Stomach (tissue), 8 donors: ENCODE measurements at regions not wholly inside any gene's neighbourhood (a gene's known extent, or its start where the extent isn't known, plus 50 kb on each side); places are given as distances from the start of the nearest gene placed in this dataset.

Source experiments
- DNase-seq, 2 donors: peaks; one replicate each; pipeline versions ENCODE4 v3.0.0 to v3.0.0-alpha.2; 2013 to 2019
- H3K27ac ChIP-seq, 5 donors: fragments of 200-600 bp in 4 of 5; sonication (generic) in 4 of 5; one replicate each; pipeline ENCODE4 v1.5.1; 2013 to 2019; ENCODE audit warnings: mild to moderate bottlenecking in 1 of 5, moderate library complexity in 1 of 5
- H3K27me3 ChIP-seq, 3 donors: fragments of 200-600 bp; sonication (generic); one replicate each; pipeline ENCODE4 v1.5.1; 2017 to 2019; ENCODE audit warnings: mixed run types in 1 of 3
- H3K36me3 ChIP-seq, 4 donors: fragments of 200-600 bp; sonication (generic); 1 replicate in 3 of 4; 2 replicates in 1 of 4; pipeline ENCODE4 v1.5.1; 2016 to 2019
- H3K4me1 ChIP-seq, 4 donors: fragments of 200-600 bp; sonication (generic); one replicate each; pipeline ENCODE4 v1.5.1; 2016 to 2019
- H3K4me3 ChIP-seq, 4 donors: fragments of 200-600 bp; sonication (generic) in 3 of 4; one replicate each; pipeline ENCODE4 v1.5.1; 2016 to 2019; ENCODE audit warnings: mild to moderate bottlenecking in 1 of 4
- H3K9me3 ChIP-seq, 4 donors: fragments of 200-600 bp; sonication (generic); one replicate each; pipeline ENCODE4 v1.5.1; 2016 to 2019
- EP300 ChIP-seq: sonication (generic); formaldehyde crosslinking; IDR thresholded peaks from one replicate; pipeline ENCODE4 v1.6.1; 2017; ENCODE audit warnings: antibody characterized with exemption
- POLR2A ChIP-seq, 4 donors: fragments of 450-650 bp; IDR thresholded peaks; one replicate each; pipeline ENCODE4 v1.6.1; 2016; ENCODE audit warnings: antibody characterized with exemption in 4 of 4, control low read depth in 2 of 4, mild to moderate bottlenecking in 1 of 4, moderate library complexity in 1 of 4
- POLR2AphosphoS5 ChIP-seq, 3 donors: sonication (generic); formaldehyde crosslinking; IDR thresholded peaks; one replicate each; pipeline ENCODE4 v1.6.1; 2016; ENCODE audit warnings: antibody characterized with exemption in 3 of 3
- WGBS, 5 donors: extraction: QIAGEN DNeasy Blood & Tissue Kit in 3 of 5; methylation state at CpG; one replicate each; pipeline versions ENCODE4 v1.1.5 to v1.1.7; 2013 to 2018; 5-methylcytosine and 5-hydroxymethylcytosine counted together
- intact Hi-C: fragments of 100-400 bp; cut with DNase I; formaldehyde crosslinking; loops from one replicate; pipeline ENCODE4 v1.15.1; 2023; ENCODE audit warnings: low total_unique reads
- TF ChIP-seq, protein P1 (sequence below), 7 experiments: fragments of 450-650 bp in 4 of 7; fragments of 200-600 bp in 3 of 7; sonication (generic) in 3 of 7; IDR thresholded peaks; one replicate each; pipeline ENCODE4 v1.5.1; 2016 to 2019; ENCODE audit warnings: antibody characterized with exemption in 7 of 7, control low read depth in 2 of 7, mild to moderate bottlenecking in 1 of 7
- donor health status: healthy with polysubstance abuse.
- donor health status: Bipolar disorder and iron deficiency.
- donor health status: healthy.

DNA sequence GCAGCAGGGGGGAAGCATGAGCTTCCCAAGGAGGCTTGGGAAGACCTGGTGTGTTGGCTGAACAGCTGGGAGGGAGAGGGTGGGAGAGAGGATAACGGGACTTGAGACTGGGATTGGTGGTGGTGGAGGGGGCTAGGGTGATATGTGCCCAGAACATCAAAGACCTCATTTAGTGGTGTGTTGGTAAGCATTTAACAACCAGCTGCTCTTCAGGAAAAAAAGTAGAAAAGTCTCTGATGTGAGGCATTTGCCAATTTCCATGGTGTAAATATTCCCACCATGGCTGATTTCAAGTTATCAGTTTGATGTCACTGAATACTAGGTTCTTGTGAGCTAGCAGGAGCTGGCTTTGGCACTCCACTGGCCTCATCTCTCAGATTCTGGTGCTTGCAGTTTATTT is 170.8 kb downstream of the MACROH2A1 start:
- WGBS, 5 donors: 81 to 100% (median 86%) methylated on average over 1 of the region's 1 CpG
- DNase-seq: no peak
- intact Hi-C loops: no loop called here
- TF ChIP-seq, protein P1, sequence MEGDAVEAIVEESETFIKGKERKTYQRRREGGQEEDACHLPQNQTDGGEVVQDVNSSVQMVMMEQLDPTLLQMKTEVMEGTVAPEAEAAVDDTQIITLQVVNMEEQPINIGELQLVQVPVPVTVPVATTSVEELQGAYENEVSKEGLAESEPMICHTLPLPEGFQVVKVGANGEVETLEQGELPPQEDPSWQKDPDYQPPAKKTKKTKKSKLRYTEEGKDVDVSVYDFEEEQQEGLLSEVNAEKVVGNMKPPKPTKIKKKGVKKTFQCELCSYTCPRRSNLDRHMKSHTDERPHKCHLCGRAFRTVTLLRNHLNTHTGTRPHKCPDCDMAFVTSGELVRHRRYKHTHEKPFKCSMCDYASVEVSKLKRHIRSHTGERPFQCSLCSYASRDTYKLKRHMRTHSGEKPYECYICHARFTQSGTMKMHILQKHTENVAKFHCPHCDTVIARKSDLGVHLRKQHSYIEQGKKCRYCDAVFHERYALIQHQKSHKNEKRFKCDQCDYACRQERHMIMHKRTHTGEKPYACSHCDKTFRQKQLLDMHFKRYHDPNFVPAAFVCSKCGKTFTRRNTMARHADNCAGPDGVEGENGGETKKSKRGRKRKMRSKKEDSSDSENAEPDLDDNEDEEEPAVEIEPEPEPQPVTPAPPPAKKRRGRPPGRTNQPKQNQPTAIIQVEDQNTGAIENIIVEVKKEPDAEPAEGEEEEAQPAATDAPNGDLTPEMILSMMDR (IDR thresholded peaks at IDR 0.05): no peak
- TF ChIP-seq EP300 (no peak), POLR2AphosphoS5 (IDR thresholded peaks at IDR 0.05) (no peak), POLR2A (IDR thresholded peaks at IDR 0.05) (no peak)
- Histone ChIP-seq H3K4me3 (no peak overlapping the region), H3K9me3 (no peaks in the 10 kb centered on the region), H3K4me1 (peaks cover 8 to 25% (median 17%) of the 10 kb centered on the region in 4 donors), H3K27me3 (no peaks in the 10 kb centered on the region), H3K27ac (no peak overlapping the region), H3K36me3 (no peaks in the 10 kb centered on the region)

DNA sequence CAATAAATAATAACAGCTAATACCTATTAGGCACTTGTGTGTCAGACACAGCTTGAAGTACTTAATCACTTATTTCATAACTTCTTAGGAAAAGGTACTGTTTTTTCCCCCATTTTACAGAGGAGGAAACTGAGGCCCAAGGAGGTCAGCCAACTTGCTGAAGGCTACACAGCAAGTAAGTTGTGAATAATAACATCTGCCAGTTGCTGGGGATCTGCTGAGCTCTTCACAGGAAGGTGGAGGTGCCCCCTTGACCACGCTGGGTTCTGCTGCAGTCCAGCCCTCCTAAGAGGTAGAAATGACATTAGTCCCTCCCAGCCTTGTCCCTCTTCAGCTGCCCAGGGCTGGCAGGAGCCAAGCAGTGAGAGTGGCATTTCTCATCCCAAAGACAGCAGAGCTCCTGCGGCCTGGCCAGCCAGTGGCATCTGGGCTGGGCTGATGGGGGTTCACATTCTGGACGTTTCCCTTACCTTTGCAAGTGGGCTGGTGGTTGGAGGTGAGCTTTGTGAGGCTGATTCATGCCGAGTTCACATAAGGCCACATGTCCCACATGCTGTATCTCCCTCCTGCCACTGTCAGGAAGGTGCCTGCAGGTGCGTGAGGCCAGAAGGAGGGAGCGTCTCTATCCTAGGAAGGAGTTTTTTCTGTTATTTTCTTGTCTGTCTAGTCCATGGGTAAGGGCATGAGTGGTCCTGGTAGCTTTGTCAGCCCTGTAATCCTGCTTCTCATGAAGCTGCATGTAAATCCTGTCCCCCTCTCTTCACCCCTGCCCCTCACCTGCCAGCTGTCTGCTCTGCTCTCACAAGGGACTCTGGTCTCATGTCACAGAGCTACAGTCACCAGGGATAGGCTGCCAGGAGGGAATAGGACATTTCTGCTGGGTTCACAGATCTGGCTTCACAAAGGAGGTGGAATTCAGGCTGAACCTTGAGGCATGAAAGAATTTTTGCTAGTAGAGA is 171.7 kb downstream of the MACROH2A1 start:
- H3K27me3 ChIP-seq: no peaks in the 10 kb centered on the region
- WGBS, 5 donors: 64 to 77% (median 73%) methylated on average over 6 of the region's 6 CpGs
- no peaks in the 10 kb centered on the region for H3K9me3 ChIP-seq
- H3K4me1 ChIP-seq: peaks cover 8 to 25% (median 14%) of the 10 kb centered on the region in 4 donors
- no peak overlapping the region for H3K4me3 ChIP-seq
- no peak for DNase-seq
- intact Hi-C loops: no loop called here
- H3K27ac ChIP-seq: no peak overlapping the region
- TF ChIP-seq, protein P1 (IDR thresholded peaks at IDR 0.05): no peak
- TF ChIP-seq EP300 (no peak), POLR2AphosphoS5 (IDR thresholded peaks at IDR 0.05) (no peak), POLR2A (IDR thresholded peaks at IDR 0.05) (no peak)
- H3K36me3 ChIP-seq: no peaks in the 10 kb centered on the region

DNA sequence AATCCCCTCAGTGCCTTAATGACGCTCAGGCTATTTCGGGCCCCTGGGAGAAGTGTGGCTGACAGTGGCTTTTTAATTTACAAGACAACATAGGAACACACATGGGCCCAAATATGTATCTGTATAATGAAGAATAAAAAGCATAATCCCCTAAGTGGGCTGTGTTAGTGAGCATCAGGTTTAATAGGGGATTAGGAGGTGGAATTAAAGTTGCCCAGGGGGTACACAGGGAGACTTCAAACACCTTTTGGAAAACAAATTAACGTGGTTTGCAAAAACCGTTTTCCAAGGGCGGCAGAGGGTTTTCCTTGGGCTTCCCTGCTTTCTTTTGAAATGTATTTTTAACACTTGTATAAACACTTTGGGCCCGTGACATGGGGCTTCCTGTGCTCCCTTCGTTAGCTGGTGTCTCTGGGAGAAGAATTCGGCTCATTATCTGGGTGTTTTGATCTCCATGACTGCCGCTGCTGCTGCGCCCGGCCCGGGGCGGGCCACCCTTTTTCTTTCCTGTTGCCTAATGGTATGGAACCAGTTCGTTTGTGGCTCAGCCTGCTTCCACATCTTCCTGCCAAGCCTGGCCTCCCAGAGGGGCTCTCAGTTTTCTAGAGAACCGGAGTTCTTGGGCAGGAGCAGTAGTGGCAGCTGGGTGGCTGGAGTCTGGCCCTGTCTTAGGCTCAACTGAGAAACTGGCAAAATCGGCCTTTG is 173.0 kb downstream of the MACROH2A1 start:
- Histone ChIP-seq H3K36me3 (no peaks in the 10 kb centered on the region), H3K4me3 (no peak overlapping the region), H3K27me3 (no peaks in the 10 kb centered on the region), H3K27ac (no peak overlapping the region), H3K4me1 (peaks cover 8 to 22% (median 13%) of the 10 kb centered on the region in 4 donors), H3K9me3 (no peaks in the 10 kb centered on the region)
- intact Hi-C loops: no loop called here
- TF ChIP-seq, protein P1 (IDR thresholded peaks at IDR 0.05): no peak
- TF ChIP-seq POLR2AphosphoS5 (IDR thresholded peaks at IDR 0.05) (no peak), POLR2A (IDR thresholded peaks at IDR 0.05) (no peak), EP300 (no peak)
- DNase-seq: no peak
- 49 to 63% (median 50%) methylated on average over 16 of the region's 16 CpGs for WGBS, 5 donors

DNA sequence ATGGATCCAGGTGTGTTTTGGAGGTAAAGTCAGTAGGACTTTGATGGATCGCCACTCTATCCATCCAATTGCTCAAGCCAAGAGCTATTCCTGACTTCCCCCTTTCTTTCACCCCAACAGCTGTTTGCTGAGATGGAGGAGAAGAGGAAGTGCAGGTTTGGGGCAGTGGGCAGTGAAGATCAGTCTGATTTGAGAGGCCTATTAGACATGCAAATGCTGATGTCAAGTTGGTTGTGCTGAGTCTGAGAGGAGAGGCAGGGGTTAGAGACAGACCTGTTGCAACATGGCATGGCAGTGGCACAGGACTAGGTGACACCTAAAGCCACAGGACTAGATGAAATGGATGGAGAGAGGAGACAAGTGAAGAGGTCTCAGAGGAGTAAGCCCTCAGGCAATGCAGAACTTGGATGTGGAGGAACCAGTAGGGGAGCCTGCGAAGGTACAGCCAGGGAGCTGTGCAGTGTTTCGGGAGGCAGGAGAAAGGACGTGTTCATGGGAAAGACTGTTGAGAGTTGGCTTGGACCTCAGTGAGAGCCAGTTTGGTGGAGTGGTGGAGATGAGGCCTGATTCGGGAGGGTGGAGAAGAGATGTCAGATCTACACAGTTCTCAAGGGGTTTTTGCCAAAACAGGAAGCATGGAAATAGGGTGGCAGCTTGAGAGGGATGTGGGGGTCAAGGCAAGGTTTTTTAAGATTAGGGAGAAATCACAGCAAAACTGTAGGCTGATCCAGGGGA is 175.0 kb downstream of the MACROH2A1 start:
- 66 to 80% (median 71%) methylated on average over 5 of the region's 5 CpGs for WGBS, 5 donors
- Histone ChIP-seq H3K4me1 (peaks cover 0 to 7% (median 0%) of the 10 kb centered on the region in 4 donors), H3K36me3 (no peaks in the 10 kb centered on the region), H3K9me3 (no peaks in the 10 kb centered on the region), H3K27me3 (no peaks in the 10 kb centered on the region), H3K27ac (no peak overlapping the region), H3K4me3 (no peak overlapping the region)
- TF ChIP-seq POLR2AphosphoS5 (IDR thresholded peaks at IDR 0.05) (no peak), POLR2A (IDR thresholded peaks at IDR 0.05) (no peak), EP300 (no peak)
- TF ChIP-seq, protein P1 (IDR thresholded peaks at IDR 0.05): no peak
- DNase-seq: peak in 1 of 2 donors; percentile 0
- intact Hi-C loops: no loop called here
